CD1c-positive myeloid dendritic cell (primary cell): ENCODE measurements at regions not wholly inside any gene's neighbourhood (a gene's known extent, or its start where the extent isn't known, plus 50 kb on each side); places are given as distances from the start of the nearest gene placed in this dataset.

Source experiments
- DNase-seq: peaks from one replicate; pipeline ENCODE4 v3.0.0-alpha.2; 2016; ENCODE audit errors: extremely low spot score

GRCh38 chr5:125171641-125172040 is 425.2 kb upstream of the ZNF608 start:
- no peak for DNase-seq

GRCh38 chr5:125175348-125176004 is 429.0 kb upstream of the ZNF608 start:
- DNase-seq: no peak

DNA sequence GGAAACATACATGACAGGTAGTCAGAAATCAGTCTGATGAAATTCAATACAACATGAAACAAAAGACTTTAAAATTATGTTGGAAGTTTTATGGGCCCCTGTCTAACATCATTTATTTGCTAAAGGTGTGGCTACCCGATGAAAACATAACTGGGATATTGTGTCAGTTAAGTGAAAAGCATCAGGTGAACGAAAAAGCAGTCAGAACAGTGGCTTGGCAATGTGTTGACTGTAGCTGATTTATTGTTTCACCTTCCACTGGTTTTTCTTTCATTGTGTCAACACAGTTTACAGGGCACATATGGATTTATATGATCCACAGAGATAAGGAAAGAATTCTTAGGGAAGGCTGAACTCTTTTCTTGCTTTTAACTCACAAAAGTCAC is 429.6 kb upstream of the ZNF608 start:
- no peak for DNase-seq

DNA sequence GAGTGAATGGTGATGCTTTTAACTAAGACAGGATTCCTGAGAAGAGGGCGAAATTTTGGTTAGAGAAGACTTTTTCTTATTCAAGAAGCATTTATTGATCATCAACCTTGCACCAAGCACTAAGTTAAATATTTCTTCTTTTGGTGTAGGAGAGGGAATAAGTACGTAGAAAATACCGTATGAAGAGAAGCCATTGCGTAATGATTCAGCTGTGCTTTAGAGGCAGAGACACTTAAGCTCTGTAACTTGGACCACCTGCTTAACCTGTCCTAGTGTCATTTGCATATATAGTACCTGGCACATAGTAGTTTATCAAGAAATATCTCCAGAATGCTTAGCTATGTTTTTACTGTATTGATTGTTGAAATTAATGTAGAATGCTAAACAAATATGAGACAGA is 430.9 kb upstream of the ZNF608 start:
- DNase-seq: no peak

DNA sequence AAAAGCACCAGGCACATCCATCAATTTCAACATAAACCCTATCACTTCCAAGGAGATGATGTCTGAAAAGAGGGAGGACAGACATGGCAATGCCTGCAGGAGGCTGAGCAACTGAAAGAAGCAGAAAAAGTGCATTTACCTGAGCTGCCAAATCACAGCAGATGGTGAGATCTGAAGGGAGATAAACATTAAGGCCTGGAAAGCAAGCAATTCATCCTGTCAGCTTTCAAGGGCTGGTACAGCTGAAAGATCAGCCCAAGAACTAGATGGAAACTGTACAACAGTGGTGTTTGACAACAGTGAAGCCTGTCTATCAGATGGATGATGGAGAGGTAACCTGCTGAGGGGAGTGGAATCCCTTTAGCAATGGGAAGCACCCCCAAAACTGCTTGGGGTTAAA is 433.2 kb upstream of the ZNF608 start:
- DNase-seq: no peak

DNA sequence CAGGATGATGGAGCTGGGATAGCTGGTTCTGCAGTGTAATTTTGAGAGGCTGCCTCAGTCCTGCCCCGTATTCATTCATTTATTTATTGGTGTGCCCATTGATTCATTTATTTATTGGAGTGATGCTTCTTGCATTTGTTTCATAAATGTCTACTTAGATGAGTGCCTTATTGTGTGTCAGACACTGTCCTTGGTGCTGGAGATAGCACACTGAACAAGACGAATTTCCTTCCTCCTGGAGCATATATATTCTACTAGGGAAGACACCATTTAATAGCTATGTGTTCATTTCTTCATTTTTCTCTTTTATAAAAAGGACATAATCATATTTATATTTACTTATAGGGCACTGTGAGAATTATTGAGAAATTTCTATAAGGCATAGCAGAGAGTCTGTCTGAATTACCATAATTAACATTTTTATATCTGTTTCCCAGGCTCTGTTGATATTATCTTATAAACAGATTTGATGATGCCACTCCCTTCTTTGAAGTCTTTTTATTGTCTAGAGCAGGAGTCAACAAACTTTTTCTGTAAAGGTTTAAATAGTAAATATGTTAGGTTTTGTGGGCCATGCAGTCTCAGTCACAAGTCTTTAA is 433.9 kb upstream of the ZNF608 start:
- DNase-seq: no peak

DNA sequence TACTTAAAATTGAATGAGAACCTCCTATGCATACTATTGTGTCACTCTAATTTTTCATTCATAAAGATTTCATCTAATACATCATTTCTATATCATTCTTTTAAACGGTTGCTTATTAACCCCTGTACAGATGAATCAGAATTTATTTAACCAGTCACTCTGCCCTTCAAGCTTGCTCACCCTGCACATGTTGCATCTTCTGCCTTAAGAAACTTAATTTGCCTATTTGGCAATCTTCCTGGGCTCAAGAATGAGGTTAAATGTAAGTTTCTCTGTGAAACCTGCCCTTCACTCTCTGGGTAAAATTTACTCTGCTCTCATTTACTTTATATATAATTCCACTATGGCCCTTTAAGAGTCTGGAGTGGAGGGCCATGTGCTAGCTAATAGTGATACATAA is 434.7 kb upstream of the ZNF608 start:
- no peak for DNase-seq

- no peak for DNase-seq
Observed at GRCh38 chr5:125181955-125182354, 435.5 kb upstream of the ZNF608 start.

DNA sequence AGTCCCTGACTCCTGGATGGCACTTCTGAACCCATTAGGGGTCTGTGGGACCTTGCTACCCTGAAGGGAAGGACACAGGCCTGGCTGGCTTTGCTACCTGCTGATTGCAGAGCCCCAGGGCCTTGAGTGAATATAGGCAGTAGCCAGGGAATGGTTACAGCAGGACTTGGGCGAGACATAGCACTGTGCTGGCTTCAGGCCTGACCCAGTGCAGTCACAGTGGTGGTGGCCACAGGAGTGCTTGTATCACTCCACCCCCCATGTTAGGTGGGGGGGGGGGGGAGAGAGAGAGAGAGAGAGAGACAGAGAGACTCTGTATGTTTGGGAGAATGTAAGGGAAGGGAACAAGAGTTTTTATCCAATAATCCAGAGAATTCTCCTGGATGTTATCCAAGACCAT is 439.3 kb upstream of the ZNF608 start:
- DNase-seq: no peak

DNA sequence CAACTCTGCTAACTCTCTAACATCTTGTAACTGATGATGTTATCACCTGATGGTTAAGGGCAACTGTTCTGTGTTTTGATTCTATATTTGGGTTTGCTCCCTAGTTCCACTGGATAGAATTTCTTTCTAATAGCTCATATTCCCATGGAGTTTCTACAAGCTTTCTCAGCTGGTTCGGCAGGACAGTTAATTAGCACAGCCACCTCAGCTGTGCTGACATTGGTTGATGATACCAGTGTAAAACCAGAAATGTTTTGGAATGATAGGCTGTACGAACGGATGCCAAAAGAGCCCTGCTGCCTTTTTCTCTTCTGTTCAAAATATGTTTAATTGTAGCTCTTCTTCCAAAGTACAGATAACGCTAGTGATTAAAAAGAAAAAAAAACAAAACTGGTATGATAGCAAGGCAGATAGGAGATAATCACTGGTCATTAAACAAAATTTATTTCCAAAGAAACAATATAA is 440.5 kb upstream of the ZNF608 start:
- no peak for DNase-seq

DNA sequence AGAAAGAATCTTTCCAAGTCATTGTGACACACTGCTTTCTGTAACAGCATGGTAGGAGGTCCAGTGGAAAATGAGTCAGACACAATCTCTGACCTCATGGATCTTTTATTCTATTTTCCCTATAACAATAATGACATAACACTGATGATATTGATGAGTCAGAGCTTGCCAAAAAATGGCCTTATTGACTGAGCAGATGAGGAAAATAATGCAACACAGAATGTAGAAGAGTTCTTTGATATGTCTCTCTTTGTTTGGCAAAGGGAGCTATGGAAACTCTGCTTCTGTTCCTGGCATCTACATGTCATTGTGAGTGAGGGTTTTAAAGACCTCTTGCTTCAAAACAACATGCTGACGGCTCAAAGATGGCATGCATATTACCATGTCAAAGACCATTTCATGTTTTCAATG is 443.1 kb upstream of the ZNF608 start:
- DNase-seq: no peak

DNA sequence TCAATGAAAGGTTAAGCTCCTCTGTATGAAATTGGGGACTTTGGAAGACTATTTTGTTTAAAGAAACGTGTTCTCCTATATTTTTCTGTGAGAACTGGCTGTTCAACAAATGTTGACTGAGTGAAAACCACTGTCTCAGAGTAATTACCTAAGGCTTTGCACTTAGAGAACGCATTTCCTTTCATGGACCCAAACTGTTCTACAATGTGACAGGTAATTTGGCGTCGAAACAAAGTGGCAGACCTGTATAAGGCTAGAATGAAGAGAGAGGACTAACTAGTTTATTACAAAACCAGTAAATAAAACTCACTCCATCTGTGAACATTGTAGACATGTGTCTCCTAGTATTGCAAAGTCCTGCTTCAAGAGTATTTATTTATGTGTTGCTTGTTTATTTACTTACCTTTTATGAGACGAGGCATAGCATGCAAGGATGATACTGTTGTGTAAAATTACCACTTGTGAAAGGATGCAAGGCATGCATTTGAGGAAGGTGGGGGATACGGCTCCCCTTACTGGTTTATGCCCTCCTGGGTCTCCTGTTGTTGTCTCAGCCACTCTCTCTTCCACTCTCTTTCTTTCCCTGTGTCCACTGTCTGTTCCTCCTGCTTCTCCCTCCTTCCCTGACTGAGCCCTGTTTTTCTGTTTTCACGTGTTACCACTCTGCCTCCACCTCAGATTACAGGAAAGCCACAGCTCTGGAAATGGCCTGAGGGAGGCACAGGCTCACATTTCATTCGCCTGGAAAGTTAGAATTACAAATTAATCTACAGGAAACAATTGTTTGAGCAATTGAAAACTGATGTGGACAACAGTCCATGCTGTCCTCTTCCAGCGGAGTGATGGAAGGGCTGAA is 444.0 kb upstream of the ZNF608 start:
- no peak for DNase-seq

GRCh38 chr5:125194883-125195282 is 448.4 kb upstream of the ZNF608 start:
- no peak for DNase-seq

GRCh38 chr5:125196481-125197111 is 450.2 kb upstream of the ZNF608 start:
- DNase-seq: no peak

DNA sequence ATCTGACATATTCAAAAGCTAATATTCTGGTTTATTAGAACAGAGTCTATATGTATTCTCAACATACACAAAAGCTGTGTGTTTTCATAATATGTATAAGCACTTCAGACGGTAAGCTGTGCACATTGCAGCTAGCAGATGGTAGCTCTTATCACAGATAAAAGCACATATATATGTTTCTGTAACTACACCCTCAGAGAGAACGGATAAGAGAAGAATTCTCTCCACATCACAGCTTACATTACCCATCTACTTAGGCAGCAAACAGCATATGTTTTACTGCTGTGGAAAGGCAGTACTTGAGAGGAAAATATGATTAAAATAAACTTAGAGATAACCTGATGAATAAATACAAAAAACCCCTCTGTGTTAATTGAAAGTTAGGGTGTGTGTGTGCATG is 450.9 kb upstream of the ZNF608 start:
- no peak for DNase-seq

DNA sequence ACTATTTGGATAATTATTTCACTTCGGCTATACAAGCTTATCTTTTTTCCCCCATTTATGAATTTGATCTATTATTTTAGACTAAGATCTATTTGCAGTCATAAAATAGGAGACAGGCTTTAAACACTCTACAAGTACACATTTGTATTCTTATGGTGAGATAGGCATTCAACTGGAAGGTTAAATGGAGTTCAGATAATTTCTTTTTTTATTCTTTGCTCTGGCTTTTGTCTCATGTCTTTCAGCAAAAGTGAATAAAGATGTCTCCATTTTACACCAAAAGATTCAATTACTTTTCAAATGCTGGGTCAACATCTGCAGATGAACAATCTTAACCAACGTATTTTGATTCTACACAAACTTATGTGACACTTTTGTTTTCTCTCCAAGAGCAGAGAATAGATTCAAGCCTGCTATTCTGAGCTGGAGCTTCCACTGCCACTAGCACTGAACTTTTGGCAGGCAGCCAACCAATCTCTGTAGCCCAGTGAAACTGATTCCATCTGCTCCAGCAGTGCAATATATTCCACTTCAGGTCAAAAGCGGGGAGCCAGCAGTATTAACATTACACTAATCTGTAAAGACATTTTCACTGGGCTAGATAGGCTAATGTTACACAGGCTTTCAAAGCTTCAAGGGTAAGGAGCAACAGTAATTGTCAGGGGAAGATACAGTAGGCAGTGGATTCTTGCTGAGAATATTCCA is 452.0 kb upstream of the ZNF608 start:
- DNase-seq: no peak

- DNase-seq: no peak
Observed at GRCh38 chr5:125199373-125199772, 452.9 kb upstream of the ZNF608 start.

- no peak for DNase-seq
Observed at GRCh38 chr5:125199968-125200865, 453.8 kb upstream of the ZNF608 start.

GRCh38 chr5:125200866-125201373 is 454.5 kb upstream of the ZNF608 start:
- DNase-seq: no peak

DNA sequence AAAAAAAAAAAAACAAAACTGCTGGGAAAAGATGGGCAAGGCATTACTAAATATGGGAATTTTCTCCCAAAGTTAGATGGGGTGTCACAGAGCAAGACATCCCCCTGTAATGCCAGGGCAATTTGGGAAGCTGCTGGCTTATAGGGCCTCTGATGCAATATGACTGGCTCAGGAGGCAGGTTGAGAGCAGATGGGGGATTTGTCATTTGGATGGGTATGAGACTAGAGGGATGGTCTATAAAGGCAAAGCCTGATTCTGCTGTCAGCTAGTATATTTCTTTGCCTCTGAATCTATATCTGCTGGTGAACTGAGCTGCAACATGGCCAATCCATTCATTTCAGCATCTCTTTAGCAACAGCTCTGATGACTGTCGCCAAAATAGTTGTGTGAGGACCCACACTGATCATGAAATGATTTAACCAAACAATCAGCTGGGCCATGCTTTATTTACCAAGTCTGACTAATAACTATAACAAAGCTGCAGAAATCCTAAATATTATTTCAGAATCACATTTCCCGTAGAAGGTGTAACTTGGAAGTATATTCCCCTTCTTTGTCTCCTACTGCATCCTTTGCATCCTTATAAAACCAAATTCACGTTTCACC is 455.1 kb upstream of the ZNF608 start:
- no peak for DNase-seq
